GM18861 (cell line): ENCODE measurements at regions not wholly inside any gene's neighbourhood (a gene's known extent, or its start where the extent isn't known, plus 50 kb on each side); places are given as distances from the start of the nearest gene placed in this dataset.
"Not testable (repeated sequence)": the region's sequence is repeated elsewhere in the genome, so short reads cannot be mapped to it uniquely, and the experiment has no call there.

Source experiments
- ATAC-seq: cut with Tn5 transposase; IDR thresholded peaks from one replicate; pipeline ENCODE4 v1.9.1; 2021; ENCODE audit not compliant: unreplicated experiment

DNA sequence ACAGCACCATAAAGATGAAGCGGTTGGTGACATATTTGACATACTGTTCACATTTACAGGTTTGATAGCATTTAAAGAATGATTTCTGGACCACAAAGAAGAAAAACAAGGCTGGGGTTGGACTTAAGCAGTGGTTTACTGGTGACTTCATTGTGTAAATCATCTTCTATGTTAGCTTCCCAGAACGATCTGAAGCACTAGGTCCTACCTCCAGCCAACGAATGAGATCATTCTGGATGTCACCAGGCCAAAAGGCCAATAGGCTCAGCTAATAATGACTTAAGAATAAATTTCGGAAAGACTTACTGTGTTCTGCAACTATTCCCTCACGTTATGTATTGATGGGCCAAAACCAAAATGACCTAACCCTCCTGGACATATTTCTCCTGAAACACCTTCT lies 675.3 kb upstream of the CCNG1 start:
- ATAC-seq, result no peak

DNA sequence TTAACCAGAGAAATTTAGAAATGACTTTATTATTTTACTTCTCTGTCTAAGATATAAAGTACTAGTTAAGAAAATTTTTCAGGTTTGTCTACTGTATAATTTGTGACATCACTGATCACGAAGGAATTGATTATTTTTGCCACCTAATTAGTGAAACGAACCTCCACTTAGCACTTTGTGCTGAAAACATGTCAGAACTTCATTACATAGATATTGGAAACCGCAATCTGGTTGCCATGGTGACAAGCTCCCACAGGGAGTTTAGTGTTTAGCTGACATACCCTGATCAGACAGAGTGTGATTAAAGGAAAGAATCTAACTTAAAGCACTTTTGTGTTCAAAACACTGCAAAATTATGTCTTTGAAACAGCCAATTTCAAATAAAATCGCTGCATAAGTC lies 668.4 kb upstream of the CCNG1 start:
- no peak for ATAC-seq

DNA sequence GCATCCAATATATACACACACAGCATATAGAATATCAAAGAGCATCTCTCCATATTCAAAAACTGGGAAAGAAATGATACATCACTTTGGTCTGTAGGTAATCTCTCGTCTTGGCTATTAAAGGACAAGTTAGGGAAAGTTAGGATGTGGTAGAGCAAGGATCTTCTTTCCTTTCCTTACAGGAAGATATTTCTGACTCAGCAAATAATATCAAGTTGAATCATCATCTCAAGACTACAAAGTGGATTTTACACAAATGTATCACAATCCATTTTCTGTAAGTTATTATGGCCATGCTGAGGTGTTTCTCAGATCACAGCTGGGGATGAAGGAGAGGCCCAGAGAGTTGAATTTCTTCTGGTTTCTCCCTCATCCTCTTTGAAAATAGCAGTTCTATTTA lies 651.7 kb upstream of the CCNG1 start:
- no peak for ATAC-seq

GRCh38 chr5:162786234-162786633 lies 651.2 kb upstream of the CCNG1 start:
- no peak for ATAC-seq

DNA sequence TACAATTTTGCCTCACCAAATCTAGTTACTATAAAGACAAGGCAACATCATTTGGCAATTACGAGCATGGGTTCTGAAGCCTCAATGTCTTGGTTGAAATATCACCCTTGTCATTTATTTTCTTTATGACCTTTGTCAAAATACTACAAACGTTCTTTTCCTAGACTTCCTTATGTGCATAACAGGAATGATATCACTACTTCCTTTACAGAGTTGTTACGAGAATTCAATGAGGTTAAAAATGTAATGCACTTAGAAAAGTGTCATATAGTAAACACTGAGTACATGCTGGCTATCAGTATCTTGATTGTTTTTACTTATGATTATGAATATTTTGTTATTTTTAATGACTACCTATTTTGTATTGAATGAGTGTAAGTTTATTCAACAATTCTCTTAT lies 640.9 kb upstream of the CCNG1 start:
- no peak for ATAC-seq

GRCh38 chr5:162800301-162800700 lies 637.1 kb upstream of the CCNG1 start:
- no peak for ATAC-seq

- ATAC-seq, result no peak
Observed at GRCh38 chr5:162801235-162801634, 636.2 kb upstream of the CCNG1 start.

- no peak for ATAC-seq
Observed at GRCh38 chr5:162806195-162806594, 631.2 kb upstream of the CCNG1 start.

- ATAC-seq, result no peak
Observed at GRCh38 chr5:162811071-162811470, 626.3 kb upstream of the CCNG1 start.

DNA sequence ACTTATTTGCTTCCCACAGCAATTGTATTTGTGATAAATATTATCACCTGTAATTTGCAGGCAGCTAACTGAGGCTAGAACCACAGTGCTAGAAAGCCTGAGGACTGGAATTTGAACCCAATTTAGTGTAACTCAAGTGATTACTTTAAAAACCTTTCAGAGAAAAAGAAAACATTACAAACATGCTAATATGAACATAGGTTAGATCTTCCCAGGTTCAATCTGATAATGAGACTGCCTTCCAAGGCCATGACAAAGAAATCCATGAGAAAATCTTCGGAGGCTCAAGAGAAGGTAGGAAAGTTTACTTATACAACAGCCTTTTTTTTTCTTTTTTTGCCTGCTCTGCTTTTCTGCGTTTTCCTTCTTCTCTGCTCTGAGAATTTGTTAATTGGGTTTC lies 620.6 kb upstream of the CCNG1 start:
- no peak for ATAC-seq

- ATAC-seq, result no peak
Observed at GRCh38 chr5:162817364-162817763, 620.0 kb upstream of the CCNG1 start.

- ATAC-seq, result not testable (repeated sequence)
Observed at GRCh38 chr5:162821664-162822063, 615.7 kb upstream of the CCNG1 start.

GRCh38 chr5:162824360-162824759 lies 613.0 kb upstream of the CCNG1 start:
- peak; percentile 97 for ATAC-seq

GRCh38 chr5:162837155-162837554 lies 600.2 kb upstream of the CCNG1 start:
- ATAC-seq, result no peak

- ATAC-seq, result no peak
Observed at GRCh38 chr5:162842727-162843126, 594.7 kb upstream of the CCNG1 start.

DNA sequence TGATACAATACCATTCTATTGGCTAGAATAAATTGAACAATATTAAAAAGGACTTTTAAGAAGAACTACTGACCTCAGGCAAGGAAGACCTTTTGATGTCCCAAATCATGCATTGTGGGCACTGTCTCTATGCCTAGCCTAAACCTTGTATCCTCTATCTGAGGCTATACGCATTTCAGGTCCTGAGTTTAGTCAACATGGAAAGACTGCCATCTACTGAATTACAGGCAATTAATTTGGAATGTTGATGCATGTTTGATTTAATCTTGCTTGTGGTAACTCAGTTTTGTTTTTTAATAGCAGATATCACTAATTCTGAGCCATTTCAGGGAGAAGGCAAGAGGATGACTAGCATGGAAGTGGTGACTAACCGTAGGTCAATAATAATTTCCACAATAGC lies 585.3 kb upstream of the CCNG1 start:
- no peak for ATAC-seq

GRCh38 chr5:162858770-162859169 lies 578.6 kb upstream of the CCNG1 start:
- no peak for ATAC-seq

DNA sequence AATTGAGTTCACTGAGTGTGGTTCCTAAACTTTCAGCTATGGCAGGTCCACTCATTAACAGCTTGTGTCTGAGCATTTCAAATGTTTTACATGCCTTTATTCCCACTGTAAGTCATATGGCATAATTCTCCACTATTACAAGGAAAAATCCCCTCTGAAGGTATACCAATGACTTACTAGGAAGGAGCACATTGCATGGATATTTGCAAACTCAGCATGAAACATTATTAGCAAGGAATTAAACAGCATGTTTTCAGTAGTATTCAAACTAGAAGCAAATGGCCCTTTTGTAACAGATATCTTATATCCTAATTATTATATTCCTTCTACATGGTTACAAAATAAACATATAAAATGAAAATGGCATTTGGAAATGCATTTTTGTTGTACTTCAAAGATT lies 566.4 kb upstream of the CCNG1 start:
- ATAC-seq, result no peak

GRCh38 chr5:162882629-162883028 lies 554.8 kb upstream of the CCNG1 start:
- ATAC-seq, result no peak

- ATAC-seq, result no peak
Observed at GRCh38 chr5:162886717-162887116, 550.7 kb upstream of the CCNG1 start.

DNA sequence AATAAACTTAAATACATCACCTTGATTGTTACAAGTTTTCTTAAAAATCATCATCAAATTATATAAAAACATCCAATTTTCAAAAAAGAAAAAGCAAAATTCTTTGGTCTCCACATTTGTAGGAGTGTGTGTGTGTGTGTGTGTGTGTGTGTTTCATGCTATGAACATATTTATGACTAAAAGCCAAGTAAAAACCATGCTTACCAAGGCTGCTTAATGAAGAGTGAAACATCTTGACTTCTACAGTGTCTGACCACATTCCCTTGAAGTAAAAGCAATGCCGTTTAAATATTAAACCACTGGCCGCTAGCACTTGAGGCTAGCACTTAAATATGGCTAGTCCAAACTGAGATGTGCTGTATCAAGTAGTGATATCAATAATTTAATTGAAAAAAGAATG lies 549.1 kb upstream of the CCNG1 start:
- peak; percentile 78 for ATAC-seq

DNA sequence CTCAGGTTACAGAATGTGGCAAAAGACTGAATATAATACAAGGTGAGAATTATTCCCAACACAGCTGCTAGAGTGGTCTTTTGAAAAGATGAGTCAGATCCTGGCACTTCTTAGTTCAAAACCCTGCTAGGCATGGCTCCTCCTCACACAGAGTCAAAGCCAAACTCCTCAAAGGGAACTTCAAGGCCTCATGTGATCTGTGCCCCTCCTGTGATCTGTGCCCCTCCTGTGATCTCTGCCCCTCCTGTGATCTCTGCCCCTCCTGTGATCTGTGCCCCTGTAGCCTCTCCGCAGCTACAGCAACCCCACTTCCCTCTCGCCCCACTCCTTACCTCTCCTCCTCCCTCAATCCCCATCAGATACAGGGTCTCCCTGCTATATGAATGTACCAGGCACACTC lies 525.5 kb upstream of the CCNG1 start:
- ATAC-seq, result no peak

GRCh38 chr5:162916368-162916767 lies 521.0 kb upstream of the CCNG1 start:
- ATAC-seq, result no peak

GRCh38 chr5:162929104-162929503 lies 508.3 kb upstream of the CCNG1 start:
- ATAC-seq, result no peak
